Neural progenitor cell (in vitro differentiated cells): ENCODE measurements at regions not wholly inside any gene's neighbourhood (a gene's known extent, or its start where the extent isn't known, plus 50 kb on each side); places are given as distances from the start of the nearest gene placed in this dataset.

ENCODE experiments used
- DNase-seq: peaks from one replicate; pipeline ENCODE4 v3.0.0-alpha.2; 2016; ENCODE audit warnings: low spot score
- H2AFZ ChIP-seq: fragments of 200-600 bp; sonication (generic); replicated peaks from 2 replicates; pipeline ENCODE4 v1.6.1; 2016; ENCODE audit warnings: antibody characterized with exemption
- H3F3A ChIP-seq: fragments of 200-600 bp; sonication (generic); 2 replicates; pipeline ENCODE4 v1.6.1; 2016; ENCODE audit warnings: antibody characterized with exemption, low read depth
- H3K27ac ChIP-seq: fragments of 200-600 bp; sonication (generic); 2 replicates; pipeline ENCODE4 v1.5.1; 2016; ENCODE audit warnings: mild to moderate bottlenecking
- H3K27me3 ChIP-seq: fragments of 200-600 bp; sonication (generic); 2 replicates; pipeline ENCODE4 v1.6.1; 2016; ENCODE audit warnings: mild to moderate bottlenecking, moderate library complexity
- H3K36me3 ChIP-seq: fragments of 200-600 bp; sonication (generic); 2 replicates; pipeline ENCODE4 v1.5.1; 2016
- H3K4me1 ChIP-seq: fragments of 200-600 bp; sonication (generic); 2 replicates; pipeline ENCODE4 v1.6.1; 2016; ENCODE audit warnings: mixed run types
- H3K4me2 ChIP-seq: fragments of 200-600 bp; sonication (generic); 2 replicates; pipeline ENCODE4 v1.6.1; 2016
- H3K4me3 ChIP-seq: fragments of 200-600 bp; sonication (generic); 2 replicates; pipeline ENCODE4 v1.5.1; 2016
- H3K79me2 ChIP-seq: fragments of 200-600 bp; sonication (generic); 2 replicates; pipeline ENCODE4 v1.6.1; 2016; ENCODE audit warnings: low read depth
- H3K9ac ChIP-seq: fragments of 200-600 bp; sonication (generic); 2 replicates; pipeline ENCODE4 v1.6.1; 2016
- H3K9me3 ChIP-seq: fragments of 200-600 bp; sonication (generic); 2 replicates; pipeline ENCODE4 v1.5.1; 2016; ENCODE audit warnings: low read depth
- H4K20me1 ChIP-seq: fragments of 200-600 bp; sonication (generic); 2 replicates; pipeline ENCODE4 v1.6.1; 2016; ENCODE audit warnings: low read depth
- H3K27ac Mint-ChIP-seq: 3 replicates; pipeline ENCODE4 v1.8.0; 2021; ENCODE audit warnings: mixed read lengths
- H3K27me3 Mint-ChIP-seq: 2 replicates; pipeline ENCODE4 v1.8.0; 2022; ENCODE audit warnings: low read depth, mild to moderate bottlenecking, inconsistent platforms, moderate library complexity, mixed read lengths; ENCODE audit not compliant: insufficient read depth
- H3K36me3 Mint-ChIP-seq: 3 replicates; pipeline ENCODE4 v1.8.0; 2021; ENCODE audit warnings: mixed read lengths
- H3K4me1 Mint-ChIP-seq: 3 replicates; pipeline ENCODE4 v1.8.0; 2021; ENCODE audit warnings: mixed read lengths
- H3K4me3 Mint-ChIP-seq: 3 replicates; pipeline ENCODE4 v1.8.0; 2021; ENCODE audit warnings: mild to moderate bottlenecking, moderate library complexity, mixed read lengths
- H3K9me3 Mint-ChIP-seq: 3 replicates; pipeline ENCODE4 v1.8.0; 2020; ENCODE audit warnings: mixed read lengths
- CTCF ChIP-seq: fragments of 200-600 bp; sonication (generic); IDR thresholded peaks from 2 replicates; pipeline ENCODE4 v1.5.1; 2017; ENCODE audit warnings: antibody characterized with exemption, mild to moderate bottlenecking
- EZH2 ChIP-seq: fragments of 200-600 bp; sonication (generic); IDR thresholded peaks from 2 replicates; pipeline ENCODE4 v1.6.1; 2017; ENCODE audit warnings: antibody characterized with exemption, mild to moderate bottlenecking, moderate library complexity
- EZH2phosphoT487 ChIP-seq: fragments of 200-600 bp; sonication (generic); IDR thresholded peaks from 2 replicates; pipeline ENCODE4 v1.6.1; 2017; ENCODE audit warnings: antibody characterized with exemption

- Histone ChIP-seq H3K4me3 (no peak overlapping the region), H3K27me3 (no peaks in the 10 kb centered on the region), H2AFZ (no peak overlapping the region), H3K36me3 (no peaks in the 10 kb centered on the region), H3K4me1 (peaks cover 7% of the 10 kb centered on the region), H3K9me3 (no peaks in the 10 kb centered on the region), H3K9ac (no peak overlapping the region), H3K4me2 (no peak overlapping the region), H3K27ac (no peak overlapping the region), H3K79me2 (no peaks in the 10 kb centered on the region), H4K20me1 (no peaks in the 10 kb centered on the region), H3F3A (no peaks in the 10 kb centered on the region)
- Mint-ChIP-seq H3K4me1 (peaks cover 3% of the 10 kb centered on the region), H3K4me3 (no peak overlapping the region), H3K36me3 (no peaks in the 10 kb centered on the region), H3K9me3 (peaks cover 2% of the 10 kb centered on the region), H3K27me3 (peaks cover 3% of the 10 kb centered on the region), H3K27ac (no peak overlapping the region)
- no peak for DNase-seq
- TF ChIP-seq EZH2phosphoT487, result no peak
- no peak for TF ChIP-seq EZH2
- TF ChIP-seq CTCF, result no peak
These were observed 166.5 kb downstream of the PJA1 start for GRCh38 chrX:68998716-68999115.

GRCh38 chrX:68997911-68998310, 167.3 kb downstream of the PJA1 start:
- Histone ChIP-seq H3K36me3 (no peaks in the 10 kb centered on the region), H3K79me2 (no peaks in the 10 kb centered on the region), H3K9me3 (no peaks in the 10 kb centered on the region), H3K27ac (no peak overlapping the region), H3K27me3 (no peaks in the 10 kb centered on the region), H3K9ac (no peak overlapping the region), H3K4me1 (peaks cover 7% of the 10 kb centered on the region), H4K20me1 (no peaks in the 10 kb centered on the region), H3K4me2 (no peak overlapping the region), H3F3A (no peaks in the 10 kb centered on the region), H2AFZ (no peak overlapping the region), H3K4me3 (no peak overlapping the region)
- peaks cover 3% of the 10 kb centered on the region for H3K27me3 Mint-ChIP-seq
- no peaks in the 10 kb centered on the region for H3K36me3 Mint-ChIP-seq
- H3K4me1 Mint-ChIP-seq, result peaks cover 3% of the 10 kb centered on the region
- no peak for DNase-seq
- TF ChIP-seq CTCF, result no peak
- no peak for TF ChIP-seq EZH2
- no peak for TF ChIP-seq EZH2phosphoT487
- no peak overlapping the region for H3K4me3 Mint-ChIP-seq
- no peak overlapping the region for H3K27ac Mint-ChIP-seq
- H3K9me3 Mint-ChIP-seq, result peaks cover 5% of the 10 kb centered on the region

GRCh38 chrX:68997511-68997910, 167.7 kb downstream of the PJA1 start:
- H3K9ac ChIP-seq, result no peak overlapping the region
- H4K20me1 ChIP-seq, result no peaks in the 10 kb centered on the region
- no peak overlapping the region for H3K27ac ChIP-seq
- H3K27me3 ChIP-seq, result no peaks in the 10 kb centered on the region
- H3K79me2 ChIP-seq, result no peaks in the 10 kb centered on the region
- peaks cover 3% of the 10 kb centered on the region for H3K27me3 Mint-ChIP-seq
- peaks cover 5% of the 10 kb centered on the region for H3K9me3 Mint-ChIP-seq
- TF ChIP-seq EZH2 (no peak), EZH2phosphoT487 (no peak), CTCF (no peak)
- no peak overlapping the region for H3K4me2 ChIP-seq
- H3F3A ChIP-seq, result no peaks in the 10 kb centered on the region
- no peaks in the 10 kb centered on the region for H3K9me3 ChIP-seq
- H3K27ac Mint-ChIP-seq, result no peak overlapping the region
- H3K4me1 Mint-ChIP-seq, result peaks cover 3% of the 10 kb centered on the region
- H3K4me3 Mint-ChIP-seq, result no peak overlapping the region
- H3K36me3 ChIP-seq, result no peaks in the 10 kb centered on the region
- H3K4me1 ChIP-seq, result peaks cover 7% of the 10 kb centered on the region
- H3K4me3 ChIP-seq, result no peak overlapping the region
- no peaks in the 10 kb centered on the region for H3K36me3 Mint-ChIP-seq
- DNase-seq, result no peak
- H2AFZ ChIP-seq, result no peak overlapping the region
